ENCODE measurements at regions not wholly inside any gene's neighbourhood (a gene's known extent, or its start where the extent isn't known, plus 50 kb on each side); places are given as distances from the start of the nearest gene placed in this dataset.

GRCh38 chr2:193989645-193990044 is 1667.4 kb upstream of the SLC39A10 start:
- TF ChIP-seq EZH2 (IDR thresholded peaks at IDR 0.05; ENCODE audit: borderline replicate concordance, low read depth, low read length, severe bottlenecking) (no peak), POLR2AphosphoS5 (IDR thresholded peaks at IDR 0.05; ENCODE audit: insufficient read depth, low read depth, low read length) (no peak), CTCF (IDR thresholded peaks at IDR 0.05; ENCODE audit: extremely low read depth in 1 of 2, insufficient read depth in 1 of 2, low read depth in 1 of 2, low read length in 2 of 2) (no peak), FOS (IDR thresholded peaks at IDR 0.05; ENCODE audit: borderline replicate concordance, insufficient read depth, low read length) (no peak), JUN (IDR thresholded peaks at IDR 0.05; ENCODE audit: borderline replicate concordance, insufficient read depth, insufficient read length, low read depth) (no peak), MAX (IDR thresholded peaks at IDR 0.05; ENCODE audit: insufficient read depth, insufficient read length) (no peak), POLR2A (IDR thresholded peaks at IDR 0.05; ENCODE audit: low read depth, low read length) (no peak), MYC (IDR thresholded peaks at IDR 0.05; ENCODE audit: low read depth, low read length) (no peak), GATA2 (IDR thresholded peaks at IDR 0.05; ENCODE audit: insufficient read depth, insufficient read length, low read depth, low read length) (no peak)
- Histone ChIP-seq H3K79me2 (ENCODE audit: control insufficient read depth, insufficient read depth, low read length) (no peaks in the 10 kb centered on the region), H3K27ac (ENCODE audit: insufficient read depth, low read depth, low read length) (no peak overlapping the region), H4K20me1 (replicated peaks; ENCODE audit: control insufficient read depth, extremely low read depth, insufficient read depth, low read length) (no peaks in the 10 kb centered on the region), H3K9me3 (replicated peaks; ENCODE audit: control insufficient read depth, insufficient read depth, low read length) (no peaks in the 10 kb centered on the region), H3K9me1 (replicated peaks; ENCODE audit: control insufficient read depth, extremely low read depth, insufficient read depth, low read length) (no peaks in the 10 kb centered on the region), H3K9ac (replicated peaks; ENCODE audit: extremely low read depth, insufficient read depth, low read length) (no peak overlapping the region), H3K4me3 (replicated peaks in 1 of 3; ENCODE audit: insufficient read depth in 1 of 3, low read depth in 1 of 3, low read length in 3 of 3) (no peak overlapping the region), H3K27me3 (ENCODE audit: control insufficient read depth in 2 of 2, insufficient read depth in 2 of 2, low read length in 2 of 2) (no peaks in the 10 kb centered on the region), H2AFZ (ENCODE audit: low read depth, low read length) (no peak overlapping the region), H3K36me3 (ENCODE audit: control insufficient read depth in 2 of 2, extremely low read depth in 1 of 2, insufficient read depth in 2 of 2, low read length in 2 of 2) (no peaks in the 10 kb centered on the region), H3K4me2 (ENCODE audit: insufficient read depth, low read length) (no peak overlapping the region), H3K4me1 (ENCODE audit: control insufficient read depth, extremely low read depth, insufficient read depth, low read length) (no peaks in the 10 kb centered on the region)
- BruUV-seq (replicated peaks) = no TSS peak
- no peak for DNase-seq (ENCODE audit: low read depth, low spot score)
- intact Hi-C loops (cut with micrococcal nuclease) (no loop called here), dilution Hi-C loops (cut with MboI; ENCODE audit: extremely low pct_ligation_motif_present, low sequenced_read_pairs) (no loop called here)
- POLR2A ChIA-PET = no interaction called here
- CTCF ChIA-PET = no interaction called here
- no peak for FAIRE-seq

Measured in endothelial cell of umbilical vein (primary cell).